Myocyte (in vitro differentiated cells): ENCODE measurements at regions not wholly inside any gene's neighbourhood (a gene's known extent, or its start where the extent isn't known, plus 50 kb on each side); places are given as distances from the start of the nearest gene placed in this dataset.

Source experiments
- DNase-seq: peaks from one replicate; pipeline ENCODE4 v3.0.0-alpha.2; 2012; ENCODE audit warnings: low read depth

- no peak for DNase-seq
Observed at GRCh38 chr22:48955351-48956311, 872.0 kb downstream of the BRD1 start.

- no peak for DNase-seq
Observed at GRCh38 chr22:48954781-48955311, 872.8 kb downstream of the BRD1 start.

- no peak for DNase-seq
Observed at GRCh38 chr22:48953830-48954229, 873.8 kb downstream of the BRD1 start.

- no peak for DNase-seq
Observed at GRCh38 chr22:48953103-48953720, 874.5 kb downstream of the BRD1 start.

- DNase-seq = no peak
Observed at GRCh38 chr22:48952256-48953102, 875.2 kb downstream of the BRD1 start.

GRCh38 chr22:48951836-48952235 is 875.8 kb downstream of the BRD1 start:
- DNase-seq = no peak

- no peak for DNase-seq
Observed at GRCh38 chr22:48950151-48950915, 877.3 kb downstream of the BRD1 start.

- DNase-seq = no peak
Observed at GRCh38 chr22:48949375-48950149, 878.1 kb downstream of the BRD1 start.

- DNase-seq = no peak
Observed at GRCh38 chr22:48948575-48949170, 879.0 kb downstream of the BRD1 start.

- DNase-seq = no peak
Observed at GRCh38 chr22:48947636-48948035, 880.0 kb downstream of the BRD1 start.

- DNase-seq = no peak
Observed at GRCh38 chr22:48945621-48946458, 881.8 kb downstream of the BRD1 start.

GRCh38 chr22:48944751-48945620 is 882.7 kb downstream of the BRD1 start:
- no peak for DNase-seq

- no peak for DNase-seq
Observed at GRCh38 chr22:48944433-48944750, 883.3 kb downstream of the BRD1 start.

GRCh38 chr22:48943567-48944432 is 883.9 kb downstream of the BRD1 start:
- no peak for DNase-seq

- no peak for DNase-seq
Observed at GRCh38 chr22:48942698-48943566, 884.7 kb downstream of the BRD1 start.
